SK-N-MC (cell line): ENCODE measurements at regions not wholly inside any gene's neighbourhood (a gene's known extent, or its start where the extent isn't known, plus 50 kb on each side); places are given as distances from the start of the nearest gene placed in this dataset.

Experiments used
- EZH2 ChIP-seq: fragments of 200-600 bp; sonication (generic); IDR thresholded peaks from one replicate; pipeline ENCODE4 v1.6.1; 2017; ENCODE audit warnings: antibody characterized with exemption
- POLR2AphosphoS5 ChIP-seq: IDR thresholded peaks from 2 replicates; pipeline ENCODE4 v1.6.1; 2012; ENCODE audit warnings: mild to moderate bottlenecking, low read depth, low read length, borderline replicate concordance

DNA sequence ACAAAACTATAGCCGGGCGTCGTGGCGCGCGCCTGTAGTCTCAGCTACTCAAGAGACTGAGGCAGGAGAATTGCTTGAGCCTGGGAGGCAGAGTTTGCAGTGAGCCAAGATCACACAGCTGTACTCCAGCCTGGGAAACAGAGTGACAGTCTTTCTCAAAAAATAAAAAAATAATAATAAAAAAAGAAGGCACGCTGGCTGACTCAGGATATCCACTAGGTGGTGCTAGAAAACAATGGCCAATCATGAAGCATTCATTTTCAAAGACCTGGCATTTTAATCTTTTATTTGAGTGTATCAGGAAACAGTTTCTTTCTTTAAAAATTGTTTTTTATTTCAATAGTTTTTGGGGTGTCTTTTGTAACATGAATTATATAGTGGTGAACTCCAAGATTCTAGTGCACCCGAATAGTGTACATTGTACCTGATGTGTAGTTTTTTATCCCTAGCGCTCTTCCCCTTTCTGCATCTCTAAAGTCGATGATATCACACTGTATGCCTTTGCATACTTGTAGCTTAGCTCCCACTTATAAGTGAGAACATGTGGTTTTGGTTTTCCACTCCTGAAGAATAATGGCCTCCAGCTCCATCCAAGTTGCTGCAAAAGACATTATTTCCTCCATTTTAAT lies 88.6 kb downstream of the LYZL1 start:
- TF ChIP-seq POLR2AphosphoS5: no peak
- TF ChIP-seq EZH2: no peak
